ENCODE measurements at regions not wholly inside any gene's neighbourhood (a gene's known extent, or its start where the extent isn't known, plus 50 kb on each side); places are given as distances from the start of the nearest gene placed in this dataset.

GRCh38 chr5:126370796-126371718, 52.2 kb upstream of the GRAMD2B start:
- TF ChIP-seq POLR2A (IDR thresholded peaks at IDR 0.05; ENCODE audit: low read length) (no peak), GATA1 (IDR thresholded peaks at IDR 0.05; ENCODE audit: low read depth, low read length) (no peak)

Data from erythroblast (primary cell).